Osteoblast (primary cell): ENCODE measurements at regions not wholly inside any gene's neighbourhood (a gene's known extent, or its start where the extent isn't known, plus 50 kb on each side); places are given as distances from the start of the nearest gene placed in this dataset.
"Not testable (repeated sequence)": the region's sequence is repeated elsewhere in the genome, so short reads cannot be mapped to it uniquely, and the experiment has no call there.

Experiments
- DNase-seq: peaks from one replicate; pipeline ENCODE4 v3.0.0; 2011; ENCODE audit warnings: low spot score, mixed read lengths; ENCODE audit not compliant: insufficient read length; ENCODE audit errors: missing footprints
- H2AFZ ChIP-seq: 2 replicates; pipeline ENCODE4 v1.6.0; 2011; ENCODE audit warnings: mild to moderate bottlenecking, low read length
- H3K27ac ChIP-seq: 2 replicates; pipeline ENCODE4 v1.5.1; 2011; ENCODE audit warnings: mild to moderate bottlenecking, low read depth, low read length, moderate library complexity
- H3K27me3 ChIP-seq: 2 replicates; pipeline ENCODE4 v1.6.0; 2012; ENCODE audit warnings: mild to moderate bottlenecking, control low read depth, inconsistent platforms, low read length, moderate library complexity; ENCODE audit not compliant: insufficient read depth
- H3K36me3 ChIP-seq: 2 replicates; pipeline ENCODE4 v1.5.1; 2011; ENCODE audit warnings: mild to moderate bottlenecking, low read length, control low read depth, moderate library complexity; ENCODE audit not compliant: insufficient read depth
- H3K4me1 ChIP-seq: 2 replicates; pipeline ENCODE4 v1.5.1; 2011; ENCODE audit warnings: mild to moderate bottlenecking, low read length, control low read depth, moderate library complexity; ENCODE audit not compliant: insufficient read depth
- H3K4me2 ChIP-seq: 2 replicates; pipeline ENCODE4 v1.6.0; 2011; ENCODE audit warnings: mild to moderate bottlenecking, low read length; ENCODE audit not compliant: insufficient read depth
- H3K4me3 ChIP-seq: fragments of 200-600 bp; sonication (generic); 3 replicates; pipeline ENCODE4 v1.5.1; 2012; ENCODE audit warnings: mild to moderate bottlenecking, low read length, inconsistent platforms; ENCODE audit not compliant: insufficient read depth
- H3K79me2 ChIP-seq: 2 replicates; pipeline ENCODE4 v1.6.0; 2012; ENCODE audit warnings: mild to moderate bottlenecking, low read length, control low read depth, inconsistent platforms; ENCODE audit not compliant: insufficient read depth
- H3K9me3 ChIP-seq: 2 replicates; pipeline ENCODE4 v1.5.1; 2011; ENCODE audit warnings: low read depth, low read length, control low read depth
- H4K20me1 ChIP-seq: 2 replicates; pipeline ENCODE4 v1.6.0; 2012; ENCODE audit warnings: mild to moderate bottlenecking, low read length, control low read depth; ENCODE audit not compliant: insufficient read depth
- TF ChIP-seq, protein P1 (sequence below): IDR thresholded peaks from 2 replicates; pipeline ENCODE4 v1.5.1; 2011; ENCODE audit warnings: mild to moderate bottlenecking, low read depth, low read length, moderate library complexity; ENCODE audit errors: extremely low read depth

DNA sequence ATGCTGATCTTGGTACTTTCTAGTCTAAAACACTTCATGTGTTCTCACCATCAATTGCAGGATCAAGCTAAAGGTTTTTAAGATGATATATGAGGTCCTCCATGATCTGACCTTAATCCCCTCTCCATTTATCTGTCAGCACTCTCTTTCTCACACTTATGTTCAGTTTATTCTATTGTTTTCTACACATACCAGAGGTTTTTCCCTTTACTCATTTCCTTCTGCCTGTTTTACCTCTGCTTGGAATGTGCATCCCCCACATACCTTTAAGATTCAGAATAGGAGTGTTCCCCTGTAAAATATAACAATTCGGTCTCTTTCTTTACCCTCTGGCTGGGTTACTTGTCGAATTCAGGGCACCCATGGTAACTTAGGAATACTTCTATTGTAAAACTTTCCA lies 219.1 kb upstream of the PKP2 start:
- TF ChIP-seq, protein P1, sequence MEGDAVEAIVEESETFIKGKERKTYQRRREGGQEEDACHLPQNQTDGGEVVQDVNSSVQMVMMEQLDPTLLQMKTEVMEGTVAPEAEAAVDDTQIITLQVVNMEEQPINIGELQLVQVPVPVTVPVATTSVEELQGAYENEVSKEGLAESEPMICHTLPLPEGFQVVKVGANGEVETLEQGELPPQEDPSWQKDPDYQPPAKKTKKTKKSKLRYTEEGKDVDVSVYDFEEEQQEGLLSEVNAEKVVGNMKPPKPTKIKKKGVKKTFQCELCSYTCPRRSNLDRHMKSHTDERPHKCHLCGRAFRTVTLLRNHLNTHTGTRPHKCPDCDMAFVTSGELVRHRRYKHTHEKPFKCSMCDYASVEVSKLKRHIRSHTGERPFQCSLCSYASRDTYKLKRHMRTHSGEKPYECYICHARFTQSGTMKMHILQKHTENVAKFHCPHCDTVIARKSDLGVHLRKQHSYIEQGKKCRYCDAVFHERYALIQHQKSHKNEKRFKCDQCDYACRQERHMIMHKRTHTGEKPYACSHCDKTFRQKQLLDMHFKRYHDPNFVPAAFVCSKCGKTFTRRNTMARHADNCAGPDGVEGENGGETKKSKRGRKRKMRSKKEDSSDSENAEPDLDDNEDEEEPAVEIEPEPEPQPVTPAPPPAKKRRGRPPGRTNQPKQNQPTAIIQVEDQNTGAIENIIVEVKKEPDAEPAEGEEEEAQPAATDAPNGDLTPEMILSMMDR = no peak
- H3K4me3 ChIP-seq = no peak overlapping the region

DNA sequence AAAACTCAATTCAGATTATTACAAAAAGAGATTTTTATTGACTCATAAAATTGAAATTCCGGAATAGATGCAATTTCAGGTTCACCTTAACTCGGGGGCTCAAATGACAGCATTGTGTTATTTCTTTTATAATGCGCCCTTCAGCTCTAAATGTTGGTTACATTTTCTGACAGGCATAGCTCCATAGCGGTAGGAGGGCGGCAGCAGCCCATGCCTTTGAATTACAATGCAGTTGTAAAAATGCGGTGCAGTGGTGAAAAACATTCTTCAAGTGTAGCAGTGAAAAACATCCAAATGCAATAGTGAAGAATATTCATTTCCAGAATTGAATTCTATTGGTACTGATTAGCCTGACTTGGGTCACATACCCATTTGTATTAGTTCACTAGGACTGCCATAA lies 215.3 kb upstream of the PKP2 start:
- H3K27ac ChIP-seq = no peak overlapping the region
- TF ChIP-seq, protein P1 = no peak

More for the DNA sequence above, 219.1 kb upstream of the PKP2 start:
- H2AFZ ChIP-seq = no peak overlapping the region
- H3K36me3 ChIP-seq = no peaks in the 10 kb centered on the region
- DNase-seq = no peak
- H4K20me1 ChIP-seq = no peaks in the 10 kb centered on the region
- H3K4me2 ChIP-seq = no peak overlapping the region
- peaks cover 2% of the 10 kb centered on the region for H3K9me3 ChIP-seq
- no peak overlapping the region for H3K27ac ChIP-seq
- H3K27me3 ChIP-seq = no peaks in the 10 kb centered on the region
- no peaks in the 10 kb centered on the region for H3K4me1 ChIP-seq
- no peaks in the 10 kb centered on the region for H3K79me2 ChIP-seq

GRCh38 chr12:33107827-33108226 lies 211.2 kb upstream of the PKP2 start:
- not testable (repeated sequence) for H3K36me3 ChIP-seq, H3K4me3 ChIP-seq, H4K20me1 ChIP-seq, H3K79me2 ChIP-seq, H3K27me3 ChIP-seq, DNase-seq, H3K4me2 ChIP-seq, H2AFZ ChIP-seq, H3K9me3 ChIP-seq, H3K27ac ChIP-seq, H3K4me1 ChIP-seq

More for the DNA sequence above, 215.3 kb upstream of the PKP2 start:
- Histone ChIP-seq H2AFZ (no peak overlapping the region), H3K4me1 (no peaks in the 10 kb centered on the region), H3K27me3 (no peaks in the 10 kb centered on the region), H3K79me2 (no peaks in the 10 kb centered on the region), H3K4me3 (no peak overlapping the region), H4K20me1 (no peaks in the 10 kb centered on the region), H3K4me2 (no peak overlapping the region), H3K9me3 (peaks cover 2% of the 10 kb centered on the region), H3K36me3 (no peaks in the 10 kb centered on the region)
- no peak for DNase-seq

DNA sequence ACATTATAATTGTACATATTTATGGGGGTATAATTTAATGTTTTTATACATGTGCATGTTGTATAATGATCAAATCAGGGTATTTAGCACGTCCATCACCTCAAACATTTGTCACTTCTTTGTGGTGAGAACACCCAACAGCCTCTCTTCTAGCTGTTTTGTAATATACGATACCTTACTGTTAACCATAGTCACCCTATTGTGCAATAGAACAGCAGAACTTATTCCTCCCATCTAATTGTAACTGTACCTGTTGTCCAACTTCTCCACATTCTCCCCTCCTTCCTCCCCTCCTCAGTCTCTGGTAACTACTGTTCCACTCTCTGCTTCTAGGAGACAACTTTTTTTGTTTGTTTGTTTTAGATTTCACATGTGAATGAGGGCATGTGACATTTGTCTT lies 197.0 kb upstream of the PKP2 start:
- no peak overlapping the region for H3K4me3 ChIP-seq

GRCh38 chr12:33087876-33088275 lies 191.3 kb upstream of the PKP2 start:
- not testable (repeated sequence) for H3K27ac ChIP-seq, DNase-seq, H3K4me3 ChIP-seq, H3K9me3 ChIP-seq, H3K27me3 ChIP-seq, H3K36me3 ChIP-seq, H3K4me2 ChIP-seq, H2AFZ ChIP-seq, H4K20me1 ChIP-seq, H3K4me1 ChIP-seq, H3K79me2 ChIP-seq

More for the DNA sequence above, 197.0 kb upstream of the PKP2 start:
- no peak for DNase-seq
- no peaks in the 10 kb centered on the region for H3K36me3 ChIP-seq
- H3K27me3 ChIP-seq = no peaks in the 10 kb centered on the region
- TF ChIP-seq, protein P1 = no peak
- H3K9me3 ChIP-seq = no peaks in the 10 kb centered on the region
- no peaks in the 10 kb centered on the region for H4K20me1 ChIP-seq
- H3K27ac ChIP-seq = no peak overlapping the region
- H3K4me1 ChIP-seq = no peaks in the 10 kb centered on the region
- H3K4me2 ChIP-seq = no peak overlapping the region
- no peak overlapping the region for H2AFZ ChIP-seq
- H3K79me2 ChIP-seq = no peaks in the 10 kb centered on the region

- not testable (repeated sequence) for H3K27ac ChIP-seq, H3K4me1 ChIP-seq, H3K4me3 ChIP-seq, H3K27me3 ChIP-seq, H2AFZ ChIP-seq, H3K4me2 ChIP-seq, H3K9me3 ChIP-seq, H4K20me1 ChIP-seq, H3K79me2 ChIP-seq, H3K36me3 ChIP-seq
- DNase-seq = peak; percentile 15
Measured at GRCh38 chr12:33076401-33076800, 179.8 kb upstream of the PKP2 start.

GRCh38 chr12:33075130-33075766 lies 178.7 kb upstream of the PKP2 start:
- not testable (repeated sequence) for H2AFZ ChIP-seq, DNase-seq, H3K36me3 ChIP-seq, H3K4me1 ChIP-seq, H3K79me2 ChIP-seq, H3K9me3 ChIP-seq, H3K4me3 ChIP-seq, H4K20me1 ChIP-seq, H3K4me2 ChIP-seq, H3K27ac ChIP-seq, H3K27me3 ChIP-seq
